ENCODE measurements at regions not wholly inside any gene's neighbourhood (a gene's known extent, or its start where the extent isn't known, plus 50 kb on each side); places are given as distances from the start of the nearest gene placed in this dataset.

DNA sequence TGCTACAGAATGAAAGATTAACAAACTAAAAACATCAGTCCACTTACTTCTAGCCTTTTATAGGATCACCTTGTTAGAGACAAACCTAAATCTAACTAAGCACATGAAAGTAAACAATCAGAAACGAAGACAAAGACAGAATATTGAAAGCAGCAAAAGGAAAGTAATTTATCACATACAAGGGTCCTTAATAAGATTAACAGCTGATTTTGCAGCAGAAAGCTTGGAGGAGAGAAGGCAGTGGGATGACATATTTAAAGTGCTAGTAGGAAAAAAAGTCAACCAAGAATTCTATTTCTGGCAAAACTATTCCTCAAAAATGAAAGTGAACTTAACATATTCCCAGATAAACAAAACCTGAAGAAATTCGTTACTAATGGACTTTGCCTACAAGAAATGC is 286.4 kb downstream of the RWDD3 start:
- H3K36me3 ChIP-seq, result no peaks in the 10 kb centered on the region
- intact Hi-C loops (cut with DNase I), result no loop called here

DNA sequence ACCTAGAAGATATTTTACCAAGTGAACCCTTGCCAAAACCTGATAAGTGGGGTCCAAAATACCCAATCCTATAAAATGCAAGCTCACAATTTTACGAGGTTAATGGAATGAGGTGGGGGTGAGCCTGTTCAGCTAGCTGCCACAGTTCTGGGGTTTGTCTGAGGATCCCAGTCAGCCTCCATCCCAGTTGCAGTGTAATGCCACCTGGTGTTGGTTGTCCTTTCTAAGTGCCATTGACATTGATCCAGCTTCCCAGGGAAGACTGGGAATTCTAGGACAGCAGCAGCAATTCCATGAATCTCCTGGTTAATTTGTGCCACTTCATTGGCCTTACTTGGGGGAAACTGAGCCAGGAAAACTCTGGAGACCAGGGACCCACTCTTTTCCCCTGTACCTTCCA is 298.3 kb downstream of the RWDD3 start:
- no peak overlapping the region for H3K27ac ChIP-seq
- no peaks in the 10 kb centered on the region for H3K27me3 ChIP-seq
- no peak for DNase-seq
- intact Hi-C loops (cut with DNase I), result no loop called here
- TF ChIP-seq POLR2A (IDR thresholded peaks at IDR 0.05) (no peak), EP300 (IDR thresholded peaks at IDR 0.05) (no peak), POLR2AphosphoS5 (IDR thresholded peaks at IDR 0.05) (no peak)
- TF ChIP-seq, protein P1, sequence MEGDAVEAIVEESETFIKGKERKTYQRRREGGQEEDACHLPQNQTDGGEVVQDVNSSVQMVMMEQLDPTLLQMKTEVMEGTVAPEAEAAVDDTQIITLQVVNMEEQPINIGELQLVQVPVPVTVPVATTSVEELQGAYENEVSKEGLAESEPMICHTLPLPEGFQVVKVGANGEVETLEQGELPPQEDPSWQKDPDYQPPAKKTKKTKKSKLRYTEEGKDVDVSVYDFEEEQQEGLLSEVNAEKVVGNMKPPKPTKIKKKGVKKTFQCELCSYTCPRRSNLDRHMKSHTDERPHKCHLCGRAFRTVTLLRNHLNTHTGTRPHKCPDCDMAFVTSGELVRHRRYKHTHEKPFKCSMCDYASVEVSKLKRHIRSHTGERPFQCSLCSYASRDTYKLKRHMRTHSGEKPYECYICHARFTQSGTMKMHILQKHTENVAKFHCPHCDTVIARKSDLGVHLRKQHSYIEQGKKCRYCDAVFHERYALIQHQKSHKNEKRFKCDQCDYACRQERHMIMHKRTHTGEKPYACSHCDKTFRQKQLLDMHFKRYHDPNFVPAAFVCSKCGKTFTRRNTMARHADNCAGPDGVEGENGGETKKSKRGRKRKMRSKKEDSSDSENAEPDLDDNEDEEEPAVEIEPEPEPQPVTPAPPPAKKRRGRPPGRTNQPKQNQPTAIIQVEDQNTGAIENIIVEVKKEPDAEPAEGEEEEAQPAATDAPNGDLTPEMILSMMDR (IDR thresholded peaks at IDR 0.05), result no peak
- H3K4me3 ChIP-seq, result no peak overlapping the region
- H3K4me1 ChIP-seq, result no peaks in the 10 kb centered on the region
- no peaks in the 10 kb centered on the region for H3K36me3 ChIP-seq
- 21 to 66% methylated on average over 1 of the region's 1 CpG for WGBS, 2 donors
- H3K9me3 ChIP-seq, result no peaks in the 10 kb centered on the region

More for the DNA sequence above, 286.4 kb downstream of the RWDD3 start:
- Histone ChIP-seq H3K4me1 (no peaks in the 10 kb centered on the region), H3K9me3 (peaks cover 0 to 7% (median 1%) of the 10 kb centered on the region in 4 donors), H3K27me3 (no peaks in the 10 kb centered on the region), H3K4me3 (no peak overlapping the region), H3K27ac (no peak overlapping the region)
- DNase-seq, result no peak
- no peak for TF ChIP-seq POLR2AphosphoS5 (IDR thresholded peaks at IDR 0.05)
- no peak for TF ChIP-seq EP300 (IDR thresholded peaks at IDR 0.05)
- TF ChIP-seq POLR2A (IDR thresholded peaks at IDR 0.05), result no peak
- TF ChIP-seq, protein P1 (IDR thresholded peaks at IDR 0.05), result no peak
- 38 to 67% methylated on average over 2 of the region's 2 CpGs for WGBS, 2 donors

DNA sequence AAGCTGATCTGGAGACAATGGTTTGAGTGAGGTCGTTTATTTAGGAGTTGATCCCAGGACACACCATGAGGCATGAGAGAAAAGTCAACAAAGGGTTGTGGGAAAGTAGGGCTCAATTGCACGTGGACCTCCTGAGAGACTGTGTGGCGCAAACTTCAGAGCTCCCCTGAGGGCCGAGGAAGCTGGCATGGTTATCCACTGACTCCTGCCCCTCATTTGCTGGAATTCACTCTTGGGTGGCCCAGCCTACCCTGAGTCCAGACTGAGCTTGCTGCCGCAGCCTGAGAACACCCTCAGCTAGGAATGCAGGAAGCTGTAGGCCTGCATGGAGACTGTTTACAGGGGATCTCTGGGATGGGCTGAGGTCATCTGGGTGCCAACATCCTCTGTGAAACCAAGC is 301.0 kb downstream of the RWDD3 start:
- intact Hi-C loops (cut with DNase I), result no loop called here
- no peak overlapping the region for H3K4me3 ChIP-seq
- 48 to 63% methylated on average over 5 of the region's 5 CpGs for WGBS, 2 donors
- TF ChIP-seq POLR2A (IDR thresholded peaks at IDR 0.05), result no peak
- no peak for TF ChIP-seq EP300 (IDR thresholded peaks at IDR 0.05)
- TF ChIP-seq, protein P1 (IDR thresholded peaks at IDR 0.05), result no peak
- no peak for TF ChIP-seq POLR2AphosphoS5 (IDR thresholded peaks at IDR 0.05)
- H3K9me3 ChIP-seq, result no peaks in the 10 kb centered on the region
- H3K27ac ChIP-seq, result no peak overlapping the region
- H3K27me3 ChIP-seq, result no peaks in the 10 kb centered on the region
- H3K4me1 ChIP-seq, result no peaks in the 10 kb centered on the region
- DNase-seq, result no peak
- H3K36me3 ChIP-seq, result no peaks in the 10 kb centered on the region

DNA sequence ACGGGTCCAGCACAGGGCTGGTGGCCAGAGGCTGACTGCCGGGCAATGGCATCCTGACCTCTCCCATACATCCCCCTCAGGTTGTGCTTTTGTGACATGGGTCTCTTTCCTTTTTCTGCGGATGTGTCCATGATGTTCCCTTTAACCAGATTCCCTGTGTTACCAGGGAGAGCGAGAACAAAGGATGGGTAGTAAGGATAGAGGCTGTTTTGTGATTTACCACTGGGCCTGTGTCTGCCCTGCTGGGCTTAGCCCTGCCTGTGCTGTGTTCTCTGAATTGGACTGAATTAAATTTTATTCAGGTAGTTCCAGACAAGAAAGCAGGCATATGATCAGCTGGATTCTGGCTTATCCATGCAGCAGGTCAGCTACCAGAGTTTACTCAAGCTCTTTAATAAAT is 301.6 kb downstream of the RWDD3 start:
- DNase-seq, result no peak
- TF ChIP-seq, protein P1 (IDR thresholded peaks at IDR 0.05), result no peak
- TF ChIP-seq POLR2A (IDR thresholded peaks at IDR 0.05) (no peak), POLR2AphosphoS5 (IDR thresholded peaks at IDR 0.05) (no peak), EP300 (IDR thresholded peaks at IDR 0.05) (no peak)
- no peaks in the 10 kb centered on the region for H3K9me3 ChIP-seq
- H3K27ac ChIP-seq, result no peak overlapping the region
- no peaks in the 10 kb centered on the region for H3K4me1 ChIP-seq
- 91 to 94% methylated on average over 4 of the region's 4 CpGs for WGBS, 2 donors
- no peaks in the 10 kb centered on the region for H3K36me3 ChIP-seq
- no peaks in the 10 kb centered on the region for H3K27me3 ChIP-seq
- intact Hi-C loops (cut with DNase I), result no loop called here
- no peak overlapping the region for H3K4me3 ChIP-seq

DNA sequence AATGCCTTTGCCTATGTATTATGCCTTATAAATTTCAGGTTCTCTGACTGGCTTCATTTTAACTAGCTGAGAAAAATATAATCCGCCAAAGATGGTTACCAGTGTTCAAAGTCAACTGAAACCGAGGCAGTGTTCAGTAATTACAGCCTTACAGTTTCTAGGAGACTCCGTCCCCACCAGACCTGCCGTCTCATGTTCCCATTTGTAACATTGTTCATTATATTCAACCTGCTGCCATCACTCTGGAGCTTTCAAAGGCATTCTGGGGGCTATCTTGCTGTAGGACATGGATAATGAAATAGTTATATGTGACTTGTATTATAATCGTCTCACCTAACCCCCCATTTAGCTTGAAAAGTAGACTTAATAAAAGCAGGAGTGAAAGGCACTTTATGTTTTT is 302.5 kb downstream of the RWDD3 start:
- DNase-seq, result no peak
- no peaks in the 10 kb centered on the region for H3K4me1 ChIP-seq
- H3K9me3 ChIP-seq, result no peaks in the 10 kb centered on the region
- WGBS, 2 donors, result 82 to 84% methylated on average over 5 of the region's 5 CpGs
- intact Hi-C loops (cut with DNase I), result no loop called here
- H3K27ac ChIP-seq, result no peak overlapping the region
- H3K27me3 ChIP-seq, result no peaks in the 10 kb centered on the region
- TF ChIP-seq, protein P1 (IDR thresholded peaks at IDR 0.05), result no peak
- TF ChIP-seq EP300 (IDR thresholded peaks at IDR 0.05) (no peak), POLR2AphosphoS5 (IDR thresholded peaks at IDR 0.05) (no peak), POLR2A (IDR thresholded peaks at IDR 0.05) (no peak)
- no peaks in the 10 kb centered on the region for H3K36me3 ChIP-seq
- H3K4me3 ChIP-seq, result no peak overlapping the region

All from sigmoid colon (tissue), 6 donors.